ENCODE measurements at regions not wholly inside any gene's neighbourhood (a gene's known extent, or its start where the extent isn't known, plus 50 kb on each side); places are given as distances from the start of the nearest gene placed in this dataset.

DNA sequence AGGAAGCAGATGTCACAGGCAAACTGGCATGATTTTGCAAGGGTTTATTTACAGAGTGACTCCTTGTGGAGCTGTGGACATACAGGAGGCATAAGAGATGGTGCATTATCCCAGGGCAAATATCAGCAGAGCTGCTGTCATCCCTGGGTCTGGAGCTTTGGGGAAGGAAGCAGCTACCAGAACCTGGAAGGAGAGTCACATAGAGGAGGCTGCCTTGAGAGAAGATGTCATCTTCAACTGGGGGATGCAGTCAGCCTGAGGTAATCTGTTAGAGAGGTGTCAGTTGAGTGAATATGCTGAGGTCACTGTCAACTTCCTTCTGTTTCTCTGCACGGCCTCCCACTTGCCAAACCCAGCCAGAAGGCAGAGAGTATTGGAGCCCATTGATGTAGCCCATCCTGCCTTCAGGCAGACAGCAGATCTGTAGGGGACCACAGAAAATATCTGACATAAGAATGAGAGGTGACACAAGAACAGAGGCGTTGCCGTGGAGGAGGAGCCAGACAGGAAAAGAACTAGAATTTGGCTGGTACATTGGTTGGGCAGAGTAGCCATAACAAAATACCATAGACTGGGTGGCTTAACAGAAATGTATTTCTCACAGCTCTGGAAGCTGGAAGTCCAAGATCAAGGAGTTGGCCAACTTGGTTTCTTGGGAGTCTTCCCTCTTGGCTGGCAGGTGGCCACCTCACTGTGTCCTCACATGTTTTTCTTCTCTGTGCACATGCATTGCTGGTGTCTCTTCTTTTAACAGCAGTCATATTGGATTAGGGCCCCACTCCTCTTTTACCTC, 102.8 kb downstream of the SNX18 start:
- TF ChIP-seq FOXM1 (IDR thresholded peaks at IDR 0.05; ENCODE audit: low read depth) (no peak), POLR2AphosphoS5 (IDR thresholded peaks at IDR 0.05; ENCODE audit: low read depth, low read length) (no peak), YY1 (IDR thresholded peaks at IDR 0.05; ENCODE audit: low read depth) (no peak), SIN3A (IDR thresholded peaks at IDR 0.05; ENCODE audit: borderline replicate concordance, low read depth, low read length) (no peak), CHD2 (IDR thresholded peaks at IDR 0.05; ENCODE audit: low read length, partially characterized antibody) (no peak), TEAD4 (IDR thresholded peaks at IDR 0.05; ENCODE audit: borderline replicate concordance, insufficient read depth) (no peak), NFIC (IDR thresholded peaks at IDR 0.05; ENCODE audit: borderline replicate concordance) (no peak), RFX5 (IDR thresholded peaks at IDR 0.05; ENCODE audit: low read length) (no peak), MXI1 (IDR thresholded peaks at IDR 0.05; ENCODE audit: low read depth, low read length) (no peak)
- TF ChIP-seq, protein P1, sequence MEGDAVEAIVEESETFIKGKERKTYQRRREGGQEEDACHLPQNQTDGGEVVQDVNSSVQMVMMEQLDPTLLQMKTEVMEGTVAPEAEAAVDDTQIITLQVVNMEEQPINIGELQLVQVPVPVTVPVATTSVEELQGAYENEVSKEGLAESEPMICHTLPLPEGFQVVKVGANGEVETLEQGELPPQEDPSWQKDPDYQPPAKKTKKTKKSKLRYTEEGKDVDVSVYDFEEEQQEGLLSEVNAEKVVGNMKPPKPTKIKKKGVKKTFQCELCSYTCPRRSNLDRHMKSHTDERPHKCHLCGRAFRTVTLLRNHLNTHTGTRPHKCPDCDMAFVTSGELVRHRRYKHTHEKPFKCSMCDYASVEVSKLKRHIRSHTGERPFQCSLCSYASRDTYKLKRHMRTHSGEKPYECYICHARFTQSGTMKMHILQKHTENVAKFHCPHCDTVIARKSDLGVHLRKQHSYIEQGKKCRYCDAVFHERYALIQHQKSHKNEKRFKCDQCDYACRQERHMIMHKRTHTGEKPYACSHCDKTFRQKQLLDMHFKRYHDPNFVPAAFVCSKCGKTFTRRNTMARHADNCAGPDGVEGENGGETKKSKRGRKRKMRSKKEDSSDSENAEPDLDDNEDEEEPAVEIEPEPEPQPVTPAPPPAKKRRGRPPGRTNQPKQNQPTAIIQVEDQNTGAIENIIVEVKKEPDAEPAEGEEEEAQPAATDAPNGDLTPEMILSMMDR (IDR thresholded peaks at IDR 0.05), result no peak
- TF ChIP-seq, protein P2, sequence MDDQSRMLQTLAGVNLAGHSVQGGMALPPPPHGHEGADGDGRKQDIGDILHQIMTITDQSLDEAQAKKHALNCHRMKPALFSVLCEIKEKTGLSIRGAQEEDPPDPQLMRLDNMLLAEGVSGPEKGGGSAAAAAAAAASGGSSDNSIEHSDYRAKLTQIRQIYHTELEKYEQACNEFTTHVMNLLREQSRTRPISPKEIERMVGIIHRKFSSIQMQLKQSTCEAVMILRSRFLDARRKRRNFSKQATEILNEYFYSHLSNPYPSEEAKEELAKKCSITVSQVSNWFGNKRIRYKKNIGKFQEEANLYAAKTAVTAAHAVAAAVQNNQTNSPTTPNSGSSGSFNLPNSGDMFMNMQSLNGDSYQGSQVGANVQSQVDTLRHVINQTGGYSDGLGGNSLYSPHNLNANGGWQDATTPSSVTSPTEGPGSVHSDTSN (IDR thresholded peaks at IDR 0.05), result no peak
- TF ChIP-seq, protein P3, sequence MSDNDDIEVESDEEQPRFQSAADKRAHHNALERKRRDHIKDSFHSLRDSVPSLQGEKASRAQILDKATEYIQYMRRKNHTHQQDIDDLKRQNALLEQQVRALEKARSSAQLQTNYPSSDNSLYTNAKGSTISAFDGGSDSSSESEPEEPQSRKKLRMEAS (IDR thresholded peaks at IDR 0.05; ENCODE audit: low read depth), result no peak
- TF ChIP-seq, protein P4, sequence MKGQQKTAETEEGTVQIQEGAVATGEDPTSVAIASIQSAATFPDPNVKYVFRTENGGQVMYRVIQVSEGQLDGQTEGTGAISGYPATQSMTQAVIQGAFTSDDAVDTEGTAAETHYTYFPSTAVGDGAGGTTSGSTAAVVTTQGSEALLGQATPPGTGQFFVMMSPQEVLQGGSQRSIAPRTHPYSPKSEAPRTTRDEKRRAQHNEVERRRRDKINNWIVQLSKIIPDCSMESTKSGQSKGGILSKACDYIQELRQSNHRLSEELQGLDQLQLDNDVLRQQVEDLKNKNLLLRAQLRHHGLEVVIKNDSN (IDR thresholded peaks at IDR 0.05; ENCODE audit: borderline replicate concordance, low read depth), result no peak
- TF ChIP-seq, protein P5, sequence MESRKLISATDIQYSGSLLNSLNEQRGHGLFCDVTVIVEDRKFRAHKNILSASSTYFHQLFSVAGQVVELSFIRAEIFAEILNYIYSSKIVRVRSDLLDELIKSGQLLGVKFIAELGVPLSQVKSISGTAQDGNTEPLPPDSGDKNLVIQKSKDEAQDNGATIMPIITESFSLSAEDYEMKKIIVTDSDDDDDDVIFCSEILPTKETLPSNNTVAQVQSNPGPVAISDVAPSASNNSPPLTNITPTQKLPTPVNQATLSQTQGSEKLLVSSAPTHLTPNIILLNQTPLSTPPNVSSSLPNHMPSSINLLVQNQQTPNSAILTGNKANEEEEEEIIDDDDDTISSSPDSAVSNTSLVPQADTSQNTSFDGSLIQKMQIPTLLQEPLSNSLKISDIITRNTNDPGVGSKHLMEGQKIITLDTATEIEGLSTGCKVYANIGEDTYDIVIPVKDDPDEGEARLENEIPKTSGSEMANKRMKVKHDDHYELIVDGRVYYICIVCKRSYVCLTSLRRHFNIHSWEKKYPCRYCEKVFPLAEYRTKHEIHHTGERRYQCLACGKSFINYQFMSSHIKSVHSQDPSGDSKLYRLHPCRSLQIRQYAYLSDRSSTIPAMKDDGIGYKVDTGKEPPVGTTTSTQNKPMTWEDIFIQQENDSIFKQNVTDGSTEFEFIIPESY (IDR thresholded peaks at IDR 0.05; ENCODE audit: borderline replicate concordance, low read depth), result no peak

Measured in SK-N-SH (cell line).